ENCODE measurements at regions not wholly inside any gene's neighbourhood (a gene's known extent, or its start where the extent isn't known, plus 50 kb on each side); places are given as distances from the start of the nearest gene placed in this dataset.

- TF ChIP-seq PML (IDR thresholded peaks at IDR 0.05; ENCODE audit: low read length) (no peak), CBFB (CRISPR knock-in tag; IDR thresholded peaks at IDR 0.05) (no peak), POLR2A (conservative IDR thresholded peaks at IDR 0.05) (no peak), TCF15 (CRISPR knock-in tag; IDR thresholded peaks at IDR 0.05) (no peak), RBM14 (IDR thresholded peaks at IDR 0.05; ENCODE audit: borderline replicate concordance, insufficient read depth, low read depth, low read length) (no peak), NR1H2 (CRISPR knock-in tag; IDR thresholded peaks at IDR 0.05) (no peak), ATF3 (IDR thresholded peaks at IDR 0.05) (no peak), ATF3 (CRISPR knock-in tag; conservative IDR thresholded peaks at IDR 0.05) (no peak), RAD21 (CRISPR knock-in tag; conservative IDR thresholded peaks at IDR 0.05 in 1 of 2, IDR thresholded peaks at IDR 0.05 in 1 of 2) (no peak), EP300 (IDR thresholded peaks at IDR 0.05; ENCODE audit: low read length) (no peak), PRMT5 (CRISPR knock-in tag; IDR thresholded peaks at IDR 0.05) (no peak), SAFB2 (IDR thresholded peaks at IDR 0.05; ENCODE audit: borderline replicate concordance, low read depth, low read length, severe bottlenecking) (no peak), PCBP2 (IDR thresholded peaks at IDR 0.05; ENCODE audit: low read depth, low read length, poor library complexity, severe bottlenecking) (no peak), TAF7 (tag; IDR thresholded peaks at IDR 0.05) (no peak)
Measured at GRCh38 chr20:59400708-59401107, 100.3 kb downstream of the EDN3 start.

Measured in K562 (cell line).